GM10266 (cell line): ENCODE measurements at regions not wholly inside any gene's neighbourhood (a gene's known extent, or its start where the extent isn't known, plus 50 kb on each side); places are given as distances from the start of the nearest gene placed in this dataset.

ENCODE experiments used
- DNase-seq: peaks from one replicate; pipeline ENCODE4 v3.0.0; 2012; ENCODE audit errors: extremely low spot score
- TF ChIP-seq, protein P1 (sequence below): IDR thresholded peaks from 2 replicates; pipeline ENCODE4 v1.5.1; 2012; ENCODE audit warnings: mild to moderate bottlenecking, low read depth; ENCODE audit not compliant: control insufficient read depth, insufficient read depth; ENCODE audit errors: missing control alignments

DNA sequence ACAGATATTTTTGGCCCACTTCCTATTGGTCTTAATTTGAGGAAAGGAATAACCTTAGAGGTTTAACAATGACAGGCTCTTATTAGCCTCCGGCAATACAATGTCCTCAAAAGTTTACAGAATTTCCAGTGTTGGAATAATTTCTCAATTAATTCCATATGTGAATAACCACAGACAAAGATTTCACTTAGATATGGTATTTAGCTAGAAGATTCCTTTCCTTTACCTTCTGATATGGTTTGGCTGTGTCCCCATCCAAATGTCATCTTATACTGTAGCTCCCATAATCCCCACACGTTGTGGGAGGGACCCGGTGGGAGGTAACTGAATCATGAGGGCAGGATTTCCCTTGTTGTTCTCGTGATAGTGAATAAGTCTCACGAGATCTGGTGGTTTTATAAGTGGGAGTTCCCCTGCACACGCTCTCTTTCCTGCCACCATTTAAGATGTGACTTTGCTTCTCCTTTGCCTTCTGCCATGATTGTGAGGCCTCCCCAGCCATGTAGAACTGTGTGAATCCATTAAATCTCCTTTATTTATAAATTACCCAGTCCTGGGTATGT is 54.9 kb upstream of the RGS7 start:
- DNase-seq = no peak
- TF ChIP-seq, protein P1, sequence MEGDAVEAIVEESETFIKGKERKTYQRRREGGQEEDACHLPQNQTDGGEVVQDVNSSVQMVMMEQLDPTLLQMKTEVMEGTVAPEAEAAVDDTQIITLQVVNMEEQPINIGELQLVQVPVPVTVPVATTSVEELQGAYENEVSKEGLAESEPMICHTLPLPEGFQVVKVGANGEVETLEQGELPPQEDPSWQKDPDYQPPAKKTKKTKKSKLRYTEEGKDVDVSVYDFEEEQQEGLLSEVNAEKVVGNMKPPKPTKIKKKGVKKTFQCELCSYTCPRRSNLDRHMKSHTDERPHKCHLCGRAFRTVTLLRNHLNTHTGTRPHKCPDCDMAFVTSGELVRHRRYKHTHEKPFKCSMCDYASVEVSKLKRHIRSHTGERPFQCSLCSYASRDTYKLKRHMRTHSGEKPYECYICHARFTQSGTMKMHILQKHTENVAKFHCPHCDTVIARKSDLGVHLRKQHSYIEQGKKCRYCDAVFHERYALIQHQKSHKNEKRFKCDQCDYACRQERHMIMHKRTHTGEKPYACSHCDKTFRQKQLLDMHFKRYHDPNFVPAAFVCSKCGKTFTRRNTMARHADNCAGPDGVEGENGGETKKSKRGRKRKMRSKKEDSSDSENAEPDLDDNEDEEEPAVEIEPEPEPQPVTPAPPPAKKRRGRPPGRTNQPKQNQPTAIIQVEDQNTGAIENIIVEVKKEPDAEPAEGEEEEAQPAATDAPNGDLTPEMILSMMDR = no peak

DNA sequence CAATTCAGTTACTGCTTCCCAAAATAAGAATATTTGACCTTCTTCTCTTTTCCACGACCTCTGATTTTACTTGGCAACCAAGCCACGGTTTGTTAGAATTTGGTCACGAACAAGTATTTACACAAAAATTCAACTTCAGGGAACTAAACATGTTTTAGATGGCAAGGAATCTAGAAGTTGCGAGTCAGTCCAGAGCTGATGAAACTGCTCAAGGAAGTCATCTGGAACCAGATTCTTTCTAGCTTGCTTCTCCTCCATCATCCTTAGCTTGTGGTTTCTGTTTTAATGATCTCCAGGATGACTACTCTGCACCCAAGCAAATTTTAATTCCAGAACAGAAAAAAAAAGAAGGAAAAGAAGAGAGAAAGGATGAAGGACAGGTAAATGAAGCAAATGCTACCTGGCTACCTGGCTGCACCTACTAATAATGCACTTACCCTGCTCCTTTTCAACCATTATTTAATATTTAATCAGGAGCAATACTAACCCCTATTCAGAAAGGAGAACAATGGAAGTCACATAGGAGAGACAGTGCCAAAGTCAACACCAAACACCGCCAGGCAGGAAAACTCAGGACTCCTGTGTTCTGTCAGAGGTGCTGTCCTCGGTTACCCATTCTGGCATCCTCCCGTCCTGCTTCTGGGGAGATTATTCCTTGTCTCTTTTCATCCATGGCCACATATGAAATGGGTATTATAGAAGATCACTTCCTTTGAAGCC is 54.2 kb upstream of the RGS7 start:
- TF ChIP-seq, protein P1 = no peak
- DNase-seq = no peak

DNA sequence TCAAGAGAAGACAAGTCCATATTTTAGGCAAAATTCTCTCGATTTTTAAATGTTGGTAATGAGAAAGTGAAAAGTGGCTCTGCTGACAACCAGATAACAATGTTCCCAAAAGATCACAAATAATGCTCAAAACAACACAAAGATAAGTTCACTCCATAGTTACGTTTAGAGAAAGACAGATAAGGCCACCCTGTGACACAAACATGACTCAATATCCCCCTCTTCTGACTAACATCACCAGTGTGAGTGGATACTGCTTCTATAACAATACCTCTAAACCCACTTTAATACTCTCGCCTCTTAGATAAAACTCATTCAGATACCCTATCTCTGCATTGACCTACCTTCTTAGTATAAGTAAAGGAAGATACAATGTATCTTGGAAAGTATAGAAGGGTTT is 51.2 kb upstream of the RGS7 start:
- DNase-seq = no peak
- TF ChIP-seq, protein P1 = no peak
